ENCODE measurements at regions not wholly inside any gene's neighbourhood (a gene's known extent, or its start where the extent isn't known, plus 50 kb on each side); places are given as distances from the start of the nearest gene placed in this dataset.

GRCh38 chr13:111549464-111549863 lies 229.0 kb downstream of the TEX29 start:
- no peak overlapping the region for H3K4me3 ChIP-seq (ENCODE audit: low read depth, low read length)
- TF ChIP-seq CTCF (IDR thresholded peaks at IDR 0.05; ENCODE audit: insufficient read depth, low read length, severe bottlenecking) = no peak
- no peak for FAIRE-seq

GRCh38 chr13:111550062-111550461 lies 229.6 kb downstream of the TEX29 start:
- no peak for TF ChIP-seq CTCF (IDR thresholded peaks at IDR 0.05; ENCODE audit: insufficient read depth, low read length, severe bottlenecking)
- no peak overlapping the region for H3K4me3 ChIP-seq (ENCODE audit: low read depth, low read length)
- H3K36me3 ChIP-seq (ENCODE audit: control insufficient read depth, insufficient read depth, low read length) = no peaks in the 10 kb centered on the region
- H3K27me3 ChIP-seq (ENCODE audit: control insufficient read depth, insufficient read depth, low read length) = no peaks in the 10 kb centered on the region
- FAIRE-seq (no peak), DNase-seq (ENCODE audit: low read depth) (no peak)

More at GRCh38 chr13:111549464-111549863, 229.0 kb downstream of the TEX29 start:
- H3K36me3 ChIP-seq (ENCODE audit: control insufficient read depth, insufficient read depth, low read length) = no peaks in the 10 kb centered on the region
- H3K27me3 ChIP-seq (ENCODE audit: control insufficient read depth, insufficient read depth, low read length) = no peaks in the 10 kb centered on the region
- DNase-seq (ENCODE audit: low read depth) = no peak

- DNase-seq (ENCODE audit: low read depth) (no peak), FAIRE-seq (no peak)
- TF ChIP-seq CTCF (IDR thresholded peaks at IDR 0.05; ENCODE audit: insufficient read depth, low read length, severe bottlenecking) = no peak
- Histone ChIP-seq H3K36me3 (ENCODE audit: control insufficient read depth, insufficient read depth, low read length) (no peaks in the 10 kb centered on the region), H3K27me3 (ENCODE audit: control insufficient read depth, insufficient read depth, low read length) (no peaks in the 10 kb centered on the region), H3K4me3 (ENCODE audit: low read depth, low read length) (no peak overlapping the region)
Measured at GRCh38 chr13:111551204-111551820, 230.9 kb downstream of the TEX29 start.

GRCh38 chr13:111552891-111553655 lies 232.6 kb downstream of the TEX29 start:
- FAIRE-seq (no peak), DNase-seq (ENCODE audit: low read depth) (no peak)
- H3K36me3 ChIP-seq (ENCODE audit: control insufficient read depth, insufficient read depth, low read length) = no peaks in the 10 kb centered on the region
- TF ChIP-seq CTCF (IDR thresholded peaks at IDR 0.05; ENCODE audit: insufficient read depth, low read length, severe bottlenecking) = no peak
- H3K27me3 ChIP-seq (ENCODE audit: control insufficient read depth, insufficient read depth, low read length) = no peaks in the 10 kb centered on the region
- no peak overlapping the region for H3K4me3 ChIP-seq (ENCODE audit: low read depth, low read length)

- FAIRE-seq (no peak), DNase-seq (ENCODE audit: low read depth) (no peak)
- Histone ChIP-seq H3K36me3 (ENCODE audit: control insufficient read depth, insufficient read depth, low read length) (no peaks in the 10 kb centered on the region), H3K27me3 (ENCODE audit: control insufficient read depth, insufficient read depth, low read length) (no peaks in the 10 kb centered on the region), H3K4me3 (ENCODE audit: low read depth, low read length) (no peak overlapping the region)
- TF ChIP-seq CTCF (IDR thresholded peaks at IDR 0.05; ENCODE audit: insufficient read depth, low read length, severe bottlenecking) = no peak
Measured at GRCh38 chr13:111554539-111555267, 234.3 kb downstream of the TEX29 start.

All from bronchial epithelial cell (primary cell).